Left colon (tissue), 2 donors: ENCODE measurements at regions not wholly inside any gene's neighbourhood (a gene's known extent, or its start where the extent isn't known, plus 50 kb on each side); places are given as distances from the start of the nearest gene placed in this dataset.
"Not testable (repeated sequence)": the region's sequence is repeated elsewhere in the genome, so short reads cannot be mapped to it uniquely, and the experiment has no call there.

Experiments used
- ATAC-seq: fragments of 200-7000 bp; cut with Tn5 transposase; one replicate; pipeline ENCODE4 v1.9.1; 2020; ENCODE audit warnings: mild to moderate bottlenecking, moderate library complexity
- DNase-seq, 2 donors: peaks; one replicate each; pipeline ENCODE4 v3.0.0-alpha.2; 2020
- intact Hi-C, 2 donors: fragments of 100-400 bp; cut with DNase I in 1 of 2; cut with micrococcal nuclease in 1 of 2; formaldehyde crosslinking; loops; one replicate each; pipeline versions ENCODE4 v1.11.2 to v1.14.0; 2022; cut with DNase I, micrococcal nuclease
- donor health status: DM: no; HTN: no; CAD: no.
- donor health status: DM: yes; HTN: yes; CAD: no.

- ATAC-seq = no peak
- no peak for DNase-seq
- intact Hi-C loops = no loop called here
These were observed 192.6 kb upstream of the ACTBL2 start for GRCh38 chr5:57675236-57675635.

DNA sequence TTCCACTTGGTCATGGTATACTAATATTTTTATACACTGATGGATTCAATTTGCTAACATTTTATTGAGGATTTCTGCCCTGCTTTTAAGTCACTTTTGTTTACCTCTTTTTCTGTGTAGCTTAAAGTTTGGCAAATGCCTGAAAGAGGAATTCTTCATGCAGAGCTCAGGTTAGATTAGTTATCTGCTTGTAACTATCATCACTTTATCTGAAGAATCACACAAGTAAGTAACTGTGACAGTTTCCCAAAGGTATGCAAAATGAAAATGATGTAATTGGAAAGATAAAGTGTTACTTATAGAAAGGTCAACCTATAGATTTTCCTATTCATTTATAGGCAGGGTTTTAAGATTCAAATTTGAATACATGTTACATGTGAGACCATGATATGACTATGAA lies 188.8 kb upstream of the ACTBL2 start:
- intact Hi-C loops = no loop called here
- DNase-seq (no peak), ATAC-seq (no peak)

- intact Hi-C loops = no loop called here
- DNase-seq (no peak), ATAC-seq (no peak)
These were observed 184.0 kb upstream of the ACTBL2 start for GRCh38 chr5:57666582-57666981.

DNA sequence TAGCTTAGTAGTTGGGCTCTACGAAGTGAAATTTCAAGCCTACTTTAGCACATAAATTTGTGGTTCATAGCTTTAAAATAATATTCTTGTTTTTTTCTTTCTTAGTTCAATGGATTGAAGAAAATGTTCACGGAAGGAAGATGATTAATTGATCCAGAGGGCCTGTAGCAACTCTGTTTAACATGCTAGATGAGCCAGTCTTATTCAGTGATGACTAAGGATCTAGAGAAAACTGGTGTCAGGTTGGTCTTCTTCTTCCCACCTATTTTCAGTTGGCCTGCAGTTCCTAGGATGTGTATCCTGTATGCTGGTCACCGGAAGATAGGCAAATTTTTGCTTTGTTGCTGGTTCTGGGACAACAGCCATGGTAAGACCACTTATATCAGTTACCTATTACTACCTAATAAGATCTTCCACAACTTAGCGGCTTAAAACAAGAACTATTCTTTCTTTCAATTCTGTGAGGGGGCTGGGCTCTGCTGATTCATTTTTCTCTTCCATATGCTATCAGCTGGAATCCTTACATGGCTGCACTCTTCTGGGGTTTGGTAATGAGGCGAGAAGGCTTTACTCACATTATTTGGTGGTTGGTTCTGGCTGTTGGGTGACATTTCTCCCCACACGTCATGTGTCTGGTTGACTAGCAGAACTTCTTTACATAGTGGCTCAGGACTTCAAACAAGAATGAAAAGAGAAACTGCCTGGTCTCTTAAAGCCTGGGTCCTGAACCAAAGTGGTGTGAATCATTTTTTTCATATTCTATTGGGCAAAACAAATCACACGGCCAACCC lies 182.7 kb upstream of the ACTBL2 start:
- DNase-seq = no peak
- ATAC-seq = no peak
- intact Hi-C loops = no loop called here

DNA sequence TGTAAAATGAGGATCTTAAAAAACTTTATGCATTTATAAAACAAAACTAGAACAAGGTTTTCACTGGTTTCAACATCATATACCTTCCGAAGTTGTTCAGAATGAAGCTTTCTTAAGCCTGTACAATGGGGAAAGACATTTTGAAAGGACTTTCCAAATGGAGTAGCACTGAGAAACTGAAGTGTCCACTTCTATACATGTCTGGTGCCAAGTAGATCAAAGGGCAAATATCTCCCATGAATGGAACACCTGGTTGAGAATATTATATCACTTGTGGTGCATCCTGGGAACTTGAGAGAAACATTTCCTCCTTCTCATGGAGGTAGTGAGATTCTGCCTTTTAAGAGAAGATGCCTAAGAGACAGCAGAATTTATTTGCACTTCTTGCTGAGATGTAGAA lies 182.1 kb upstream of the ACTBL2 start:
- DNase-seq (no peak), ATAC-seq (no peak)
- intact Hi-C loops = no loop called here

DNA sequence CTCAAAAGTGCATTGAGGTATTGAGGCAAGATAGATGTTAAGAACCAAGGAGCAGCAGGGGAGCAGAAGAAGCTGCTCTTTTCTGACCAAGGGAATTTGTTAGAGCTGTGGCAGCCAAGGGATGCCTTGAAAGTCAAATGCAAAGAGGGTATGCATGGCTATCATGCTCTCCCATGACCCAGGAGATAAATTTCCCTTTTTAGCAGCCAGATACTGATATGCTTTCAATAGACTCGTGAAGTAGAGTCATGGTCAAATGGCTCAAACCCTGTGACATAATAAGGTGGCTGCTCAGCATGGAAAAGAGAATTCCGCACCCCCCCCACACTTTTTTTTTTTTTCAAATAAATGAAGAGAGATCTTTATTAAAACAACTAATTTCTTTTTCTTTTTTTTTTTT lies 180.9 kb upstream of the ACTBL2 start:
- intact Hi-C loops = no loop called here
- no peak for DNase-seq
- ATAC-seq = no peak

GRCh38 chr5:57662991-57663390 lies 180.4 kb upstream of the ACTBL2 start:
- DNase-seq (no peak), ATAC-seq (no peak)
- intact Hi-C loops = no loop called here

DNA sequence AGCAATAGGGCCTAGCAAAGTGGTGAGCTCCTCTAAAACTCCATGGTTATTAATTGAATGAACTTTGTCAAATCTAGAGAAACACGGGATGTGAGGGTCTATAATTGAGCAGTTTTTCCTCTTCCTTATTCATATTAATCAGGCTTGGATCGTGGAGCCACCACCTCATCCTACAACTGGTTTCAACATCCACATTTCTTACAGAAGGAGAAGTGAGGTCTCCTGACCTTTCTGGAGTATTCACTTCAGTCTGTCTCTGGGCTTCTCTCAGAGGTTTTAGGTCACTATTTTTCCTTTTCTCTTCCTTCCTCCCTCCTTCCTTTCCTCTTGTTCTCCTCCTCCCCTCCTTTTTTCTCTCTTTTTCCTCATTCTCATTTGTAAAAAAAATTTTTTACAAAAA lies 177.3 kb upstream of the ACTBL2 start:
- ATAC-seq (no peak), DNase-seq (no peak)
- intact Hi-C loops = no loop called here

DNA sequence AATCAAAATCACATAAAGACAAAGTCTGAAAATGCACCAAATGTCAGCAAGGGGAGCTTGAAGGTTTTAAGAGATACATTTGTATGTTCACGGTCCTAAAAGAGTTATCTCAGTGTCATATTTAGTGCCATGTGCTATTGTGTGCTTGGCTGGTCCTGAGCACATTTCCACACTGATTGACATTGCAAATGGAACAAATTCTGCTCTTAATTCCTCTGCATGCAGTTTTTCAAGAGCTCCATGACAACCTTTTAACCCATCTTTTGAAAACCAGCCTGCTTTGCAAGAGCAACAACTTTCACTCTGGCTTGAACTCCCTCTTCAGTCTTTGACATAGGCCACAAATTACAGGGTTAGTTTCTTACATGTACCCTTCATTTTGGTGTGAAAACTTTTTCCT lies 175.4 kb upstream of the ACTBL2 start:
- ATAC-seq = no peak
- DNase-seq = no peak
- intact Hi-C loops = no loop called here

GRCh38 chr5:57655228-57655627 lies 172.6 kb upstream of the ACTBL2 start:
- DNase-seq (no peak), ATAC-seq (no peak)
- intact Hi-C loops = no loop called here

- DNase-seq (no peak), ATAC-seq (no peak)
- intact Hi-C loops = no loop called here
These were observed 171.2 kb upstream of the ACTBL2 start for GRCh38 chr5:57653636-57654290.

- no peak for DNase-seq
- intact Hi-C loops = no loop called here
- ATAC-seq = no peak
These were observed 168.5 kb upstream of the ACTBL2 start for GRCh38 chr5:57651127-57651526.

DNA sequence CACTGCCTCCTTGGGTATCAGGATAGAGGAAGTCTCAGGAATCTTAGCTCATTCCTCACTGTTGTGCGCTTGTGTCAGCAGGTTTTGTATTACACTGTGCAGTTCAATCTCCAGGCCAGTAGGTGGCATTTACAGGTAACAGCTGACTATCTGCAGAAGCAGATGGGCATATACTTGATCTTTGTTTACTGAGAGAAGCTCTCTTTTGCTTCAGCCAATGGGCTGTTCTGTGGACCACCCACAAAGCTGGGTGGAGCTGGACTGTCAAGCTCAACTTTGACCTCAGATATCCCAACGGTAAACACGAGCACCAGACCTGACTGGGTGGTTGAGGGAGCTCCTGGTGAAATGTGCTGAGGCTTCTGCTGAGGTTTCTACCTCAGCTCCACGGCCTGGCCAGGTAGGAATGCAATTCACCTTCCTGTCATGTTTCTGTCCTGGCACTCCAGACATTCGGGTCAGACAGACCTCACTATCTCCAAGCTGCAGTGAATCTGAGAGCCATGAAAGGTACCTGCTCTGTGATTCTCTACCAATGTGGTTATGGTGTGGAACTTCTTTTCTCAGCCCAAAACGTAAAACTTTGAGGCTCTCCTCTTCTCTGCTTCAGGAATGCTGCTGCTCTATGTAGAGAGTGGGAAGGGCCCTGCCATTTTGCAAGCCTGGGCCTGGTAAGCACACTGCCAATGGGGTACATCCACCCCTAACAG lies 167.9 kb upstream of the ACTBL2 start:
- intact Hi-C loops = no loop called here
- ATAC-seq (peak; percentile 91), DNase-seq (peak in 1 of 2 donors; percentile 23)

GRCh38 chr5:57642698-57643097 lies 160.1 kb upstream of the ACTBL2 start:
- intact Hi-C loops = no loop called here
- ATAC-seq = no peak
- no peak for DNase-seq

DNA sequence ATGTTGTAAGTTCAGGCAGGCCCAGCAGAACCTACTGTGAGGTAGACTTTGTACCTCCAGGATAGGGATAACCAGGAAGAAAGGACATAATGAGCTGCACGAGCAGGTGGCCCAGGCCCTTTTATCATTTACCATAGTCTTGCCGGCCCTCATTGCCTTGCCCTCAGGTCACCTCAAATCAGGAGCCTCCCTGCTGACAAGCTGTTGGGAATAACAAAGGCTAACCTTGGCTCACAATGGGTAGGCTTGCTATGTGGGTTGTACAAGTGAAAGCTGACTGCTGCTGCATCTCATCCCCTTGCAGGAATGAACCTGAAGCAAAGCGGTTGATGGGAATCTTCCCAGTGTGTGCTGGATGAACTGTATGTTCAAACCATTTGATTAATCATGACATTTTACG lies 159.5 kb upstream of the ACTBL2 start:
- no peak for ATAC-seq
- intact Hi-C loops = no loop called here
- DNase-seq = no peak

DNA sequence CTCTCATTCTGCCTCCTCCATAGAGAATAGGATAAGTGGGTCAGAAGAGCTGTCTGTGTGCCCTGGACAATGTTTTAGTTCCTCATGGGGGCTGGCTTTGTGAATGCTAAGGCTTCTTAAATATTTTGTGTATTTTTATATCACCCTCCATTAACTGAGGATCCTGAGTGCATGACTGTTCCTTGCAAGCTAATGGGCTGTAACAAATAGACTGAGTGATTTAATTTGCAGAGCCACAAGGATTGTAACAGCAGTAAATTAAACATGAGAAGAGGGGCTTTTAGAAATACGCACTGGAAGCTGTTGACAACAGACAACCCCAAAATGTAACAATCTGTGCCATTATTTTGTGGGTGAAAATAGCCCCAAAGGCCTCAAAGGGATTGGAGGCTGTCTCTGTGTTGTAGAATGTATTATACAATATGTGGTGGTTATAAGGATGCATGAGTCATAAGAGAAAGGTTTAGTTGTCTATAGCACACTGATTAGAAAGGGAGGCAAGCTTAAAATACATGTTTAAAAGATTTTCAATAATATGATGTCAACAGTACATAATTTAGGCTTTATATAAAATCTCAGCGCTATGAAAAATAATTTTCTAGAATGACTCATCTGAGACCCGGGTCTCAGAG lies 152.7 kb upstream of the ACTBL2 start:
- intact Hi-C loops = no loop called here
- ATAC-seq = no peak
- DNase-seq = no peak

DNA sequence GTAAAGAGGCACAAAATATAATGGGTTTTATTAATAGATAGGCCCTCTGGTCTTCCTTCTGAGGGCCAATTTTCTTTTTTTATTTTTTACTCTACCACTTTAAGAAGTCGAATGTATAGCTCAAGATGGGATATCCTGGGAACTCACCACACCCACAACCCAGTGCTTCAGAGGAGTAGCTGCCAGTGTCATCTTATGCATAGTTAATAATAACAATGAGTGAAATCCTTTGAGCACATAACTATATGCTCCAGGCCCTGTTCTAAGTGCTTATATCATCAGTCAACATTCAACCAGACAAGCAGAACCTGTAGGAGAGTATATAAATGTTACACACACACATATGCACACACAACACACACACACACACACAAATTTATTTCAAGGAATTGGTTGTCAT lies 150.3 kb upstream of the ACTBL2 start:
- DNase-seq (no peak), ATAC-seq (no peak)
- intact Hi-C loops = no loop called here

DNA sequence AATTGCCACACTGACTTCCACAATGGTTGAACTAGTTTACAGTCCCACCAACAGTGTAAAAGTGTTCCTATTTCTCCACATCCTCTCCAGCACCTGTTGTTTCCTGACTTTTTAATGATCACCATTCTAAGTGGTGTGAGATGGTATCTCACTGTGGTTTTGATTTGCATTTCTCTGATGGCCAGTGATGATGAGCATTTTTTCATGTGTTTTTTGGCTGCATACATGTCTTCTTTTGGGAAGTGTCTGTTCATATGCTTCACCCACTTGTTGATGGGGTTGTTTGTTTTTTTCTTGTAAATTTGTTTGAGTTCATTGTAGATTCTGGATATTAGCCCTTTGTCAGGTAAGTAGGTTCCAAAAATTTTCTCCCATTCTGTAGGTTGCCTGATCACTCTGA lies 148.5 kb upstream of the ACTBL2 start:
- DNase-seq, ATAC-seq, intact Hi-C loops: not testable (repeated sequence)

DNA sequence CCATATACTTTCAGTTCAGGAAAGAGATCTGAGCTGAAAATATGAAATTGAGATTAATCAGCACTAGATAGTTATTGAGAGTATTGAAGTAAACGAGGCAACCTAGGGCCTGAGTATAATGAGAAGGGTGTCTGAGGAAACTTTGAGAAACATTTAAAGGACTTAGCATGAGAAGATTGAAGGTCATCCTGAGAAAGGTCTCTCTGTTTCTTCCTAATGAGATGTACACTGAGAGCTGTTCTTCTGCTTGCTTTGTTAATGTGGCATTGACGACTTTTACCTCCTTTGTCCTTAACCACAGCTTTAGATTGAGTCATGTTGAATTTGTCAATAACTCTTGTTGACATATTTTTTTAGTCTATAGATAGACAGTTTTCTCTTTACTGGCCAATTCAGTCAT lies 145.1 kb upstream of the ACTBL2 start:
- DNase-seq (no peak), ATAC-seq (no peak)
- intact Hi-C loops = no loop called here

GRCh38 chr5:57626703-57627102 lies 144.1 kb upstream of the ACTBL2 start:
- intact Hi-C loops = no loop called here
- ATAC-seq (no peak), DNase-seq (no peak)
